GM23248 (cell line): ENCODE measurements at regions not wholly inside any gene's neighbourhood (a gene's known extent, or its start where the extent isn't known, plus 50 kb on each side); places are given as distances from the start of the nearest gene placed in this dataset.
A peak's percentile ranks its signal among the peaks of the same experiment; 100 is the strongest.

ENCODE experiments used
- DNase-seq: peaks from one replicate; pipeline ENCODE4 v3.0.0-alpha.2; 2015
- H2AFZ ChIP-seq: fragments of 200-600 bp; sonication (generic); 2 replicates; pipeline ENCODE4 v1.6.1; 2016; ENCODE audit warnings: antibody characterized with exemption
- H3F3A ChIP-seq: fragments of 200-600 bp; sonication (generic); 2 replicates; pipeline ENCODE4 v1.6.1; 2016; ENCODE audit warnings: mild to moderate bottlenecking, antibody characterized with exemption, mixed run types; ENCODE audit not compliant: insufficient read depth
- H3K27ac ChIP-seq: fragments of 200-600 bp; sonication (generic); 2 replicates; pipeline ENCODE4 v1.5.1; 2016; ENCODE audit warnings: mild to moderate bottlenecking
- H3K27me3 ChIP-seq: fragments of 200-600 bp; sonication (generic); replicated peaks from 2 replicates; pipeline ENCODE4 v1.6.1; 2016; ENCODE audit warnings: mild to moderate bottlenecking; ENCODE audit not compliant: insufficient read depth
- H3K36me3 ChIP-seq: fragments of 200-600 bp; sonication (generic); 2 replicates; pipeline ENCODE4 v1.6.1; 2016; ENCODE audit warnings: low read depth, mild to moderate bottlenecking
- H3K4me1 ChIP-seq: fragments of 200-600 bp; sonication (generic); 2 replicates; pipeline ENCODE4 v1.6.1; 2016; ENCODE audit warnings: mild to moderate bottlenecking; ENCODE audit not compliant: insufficient read depth
- H3K4me2 ChIP-seq: fragments of 200-600 bp; sonication (generic); one replicate; pipeline ENCODE4 v1.6.1; 2016; ENCODE audit warnings: mild to moderate bottlenecking; ENCODE audit not compliant: unreplicated experiment
- H3K4me3 ChIP-seq: fragments of 200-600 bp; sonication (generic); 2 replicates; pipeline ENCODE4 v1.5.1; 2016; ENCODE audit warnings: mild to moderate bottlenecking
- H3K79me2 ChIP-seq: fragments of 200-600 bp; sonication (generic); 2 replicates; pipeline ENCODE4 v1.6.1; 2016; ENCODE audit warnings: mild to moderate bottlenecking; ENCODE audit not compliant: insufficient read depth
- H3K9ac ChIP-seq: fragments of 200-600 bp; sonication (generic); 2 replicates; pipeline ENCODE4 v1.6.1; 2016; ENCODE audit warnings: mild to moderate bottlenecking
- H3K9me2 ChIP-seq: fragments of 200-600 bp; sonication (generic); 2 replicates; pipeline ENCODE4 v1.6.1; 2016; ENCODE audit warnings: mixed run types, mild to moderate bottlenecking, moderate library complexity; ENCODE audit not compliant: insufficient read depth
- H3K9me3 ChIP-seq: fragments of 200-600 bp; sonication (generic); one replicate; pipeline ENCODE4 v1.6.1; 2017; ENCODE audit warnings: low read depth
- H4K20me1 ChIP-seq: fragments of 200-600 bp; sonication (generic); 2 replicates; pipeline ENCODE4 v1.6.0; 2016; ENCODE audit not compliant: insufficient read depth
- EZH2 ChIP-seq: fragments of 200-600 bp; sonication (generic); IDR thresholded peaks from 2 replicates; pipeline ENCODE4 v1.6.1; 2018; ENCODE audit warnings: antibody characterized with exemption, mild to moderate bottlenecking; ENCODE audit not compliant: insufficient read depth, poor library complexity, severe bottlenecking
- EZH2phosphoT487 ChIP-seq: fragments of 200-600 bp; sonication (generic); IDR thresholded peaks from 2 replicates; pipeline ENCODE4 v1.6.1; 2018; ENCODE audit warnings: antibody characterized with exemption, moderate library complexity, mild to moderate bottlenecking, low read depth; ENCODE audit not compliant: insufficient read depth
- WGBS, 2 experiments: methylation state at CpG; one replicate each; pipeline ENCODE4 v1.1.6; 2015 to 2017; ENCODE audit warnings: low lambda C conversion rate in 2 of 2, low coverage in 1 of 2; ENCODE audit errors: missing lambda C conversion rate in 2 of 2; 5-methylcytosine and 5-hydroxymethylcytosine counted together
- in situ Hi-C: fragments of 300-500 bp; cut with MboI; formaldehyde crosslinking; loops from 2 replicates; pipeline ENCODE4 v1.15.0; 2020

GRCh38 chrX:122441451-122441850 is 742.6 kb upstream of the GRIA3 start:
- H3K36me3 ChIP-seq, result no peaks in the 10 kb centered on the region
- H3F3A ChIP-seq, result no peaks in the 10 kb centered on the region
- H4K20me1 ChIP-seq, result no peaks in the 10 kb centered on the region
- H3K9me2 ChIP-seq, result no peaks in the 10 kb centered on the region
- no peak overlapping the region for H3K4me2 ChIP-seq
- TF ChIP-seq EZH2, result no peak
- no peak for TF ChIP-seq EZH2phosphoT487
- no peak overlapping the region for H2AFZ ChIP-seq
- H3K4me1 ChIP-seq, result no peaks in the 10 kb centered on the region
- DNase-seq, result no peak
- H3K27ac ChIP-seq, result no peak overlapping the region
- H3K9ac ChIP-seq, result no peak overlapping the region
- H3K4me3 ChIP-seq, result no peak overlapping the region
- no peaks in the 10 kb centered on the region for H3K27me3 ChIP-seq
- in situ Hi-C loops, result no loop called here
- WGBS, 2 experiments, result 100% methylated on average over 1 of the region's 1 CpG
- no peaks in the 10 kb centered on the region for H3K79me2 ChIP-seq
- no peaks in the 10 kb centered on the region for H3K9me3 ChIP-seq

- in situ Hi-C loops, result no loop called here
- TF ChIP-seq EZH2 (no peak), EZH2phosphoT487 (no peak)
- H2AFZ ChIP-seq, result no peak overlapping the region
Observed at GRCh38 chrX:122445466-122445865, 738.6 kb upstream of the GRIA3 start.

GRCh38 chrX:122464341-122464740 is 719.7 kb upstream of the GRIA3 start:
- Histone ChIP-seq H3K27me3 (no peaks in the 10 kb centered on the region), H3K9ac (no peak overlapping the region), H3K79me2 (no peaks in the 10 kb centered on the region), H4K20me1 (no peaks in the 10 kb centered on the region), H3K9me2 (no peaks in the 10 kb centered on the region), H3K4me2 (no peak overlapping the region), H3K4me3 (no peak overlapping the region), H3K27ac (no peak overlapping the region), H3K9me3 (no peaks in the 10 kb centered on the region), H3F3A (no peaks in the 10 kb centered on the region), H2AFZ (no peak overlapping the region), H3K4me1 (no peaks in the 10 kb centered on the region), H3K36me3 (no peaks in the 10 kb centered on the region)
- WGBS, 2 experiments, result 33 to 48% methylated on average over 3 of the region's 3 CpGs
- no peak for DNase-seq
- no peak for TF ChIP-seq EZH2
- no peak for TF ChIP-seq EZH2phosphoT487
- in situ Hi-C loops, result no loop called here

More at GRCh38 chrX:122445466-122445865, 738.6 kb upstream of the GRIA3 start:
- H3K9me2 ChIP-seq, result no peaks in the 10 kb centered on the region
- no peak overlapping the region for H3K9ac ChIP-seq
- H3F3A ChIP-seq, result no peaks in the 10 kb centered on the region
- no peak overlapping the region for H3K4me2 ChIP-seq
- DNase-seq, result no peak
- H3K4me3 ChIP-seq, result no peak overlapping the region
- no peaks in the 10 kb centered on the region for H3K4me1 ChIP-seq
- H3K79me2 ChIP-seq, result no peaks in the 10 kb centered on the region
- no peaks in the 10 kb centered on the region for H4K20me1 ChIP-seq
- no peaks in the 10 kb centered on the region for H3K36me3 ChIP-seq
- H3K9me3 ChIP-seq, result no peaks in the 10 kb centered on the region
- no peaks in the 10 kb centered on the region for H3K27me3 ChIP-seq
- no peak overlapping the region for H3K27ac ChIP-seq

GRCh38 chrX:122475306-122475705 is 708.8 kb upstream of the GRIA3 start:
- DNase-seq, result peak; percentile 16

GRCh38 chrX:122500556-122500955 is 683.5 kb upstream of the GRIA3 start:
- no peak for TF ChIP-seq EZH2
- no peak for TF ChIP-seq EZH2phosphoT487
- DNase-seq, result no peak
- no peak overlapping the region for H2AFZ ChIP-seq
- no peak overlapping the region for H3K4me2 ChIP-seq
- H3K79me2 ChIP-seq, result no peaks in the 10 kb centered on the region
- 17 to 21% methylated on average over 2 of the region's 2 CpGs for WGBS, 2 experiments
- no peaks in the 10 kb centered on the region for H4K20me1 ChIP-seq
- in situ Hi-C loops, result no loop called here
- H3K4me1 ChIP-seq, result no peaks in the 10 kb centered on the region
- H3K27me3 ChIP-seq, result no peaks in the 10 kb centered on the region
- H3K4me3 ChIP-seq, result no peak overlapping the region
- no peaks in the 10 kb centered on the region for H3F3A ChIP-seq
- no peak overlapping the region for H3K27ac ChIP-seq
- H3K9me3 ChIP-seq, result no peaks in the 10 kb centered on the region
- no peak overlapping the region for H3K9ac ChIP-seq
- no peaks in the 10 kb centered on the region for H3K36me3 ChIP-seq
- H3K9me2 ChIP-seq, result no peaks in the 10 kb centered on the region

More at GRCh38 chrX:122475306-122475705, 708.8 kb upstream of the GRIA3 start:
- Histone ChIP-seq H3K4me2 (no peak overlapping the region), H3K9ac (no peak overlapping the region), H3K4me1 (no peaks in the 10 kb centered on the region), H2AFZ (no peak overlapping the region), H3K27me3 (no peaks in the 10 kb centered on the region), H3K36me3 (no peaks in the 10 kb centered on the region), H3F3A (no peaks in the 10 kb centered on the region), H3K79me2 (no peaks in the 10 kb centered on the region), H3K9me3 (no peaks in the 10 kb centered on the region), H3K9me2 (no peaks in the 10 kb centered on the region), H3K4me3 (no peak overlapping the region), H3K27ac (no peak overlapping the region), H4K20me1 (no peaks in the 10 kb centered on the region)
- no peak for TF ChIP-seq EZH2
- no peak for TF ChIP-seq EZH2phosphoT487
- in situ Hi-C loops, result no loop called here
